GM20000 (cell line): ENCODE measurements at regions not wholly inside any gene's neighbourhood (a gene's known extent, or its start where the extent isn't known, plus 50 kb on each side); places are given as distances from the start of the nearest gene placed in this dataset.

Source experiments
- DNase-seq: peaks from one replicate; pipeline ENCODE4 v3.0.0; 2012; ENCODE audit warnings: low spot score
- CTCF ChIP-seq: IDR thresholded peaks from 2 replicates; pipeline ENCODE4 v1.5.1; 2012; ENCODE audit warnings: mild to moderate bottlenecking, control low read depth; ENCODE audit errors: extremely low read depth, missing control alignments

GRCh38 chr13:86660090-86660489 is 860.9 kb upstream of the SLITRK6 start:
- no peak for DNase-seq
- no peak for TF ChIP-seq CTCF

GRCh38 chr13:86665842-86666241 is 866.6 kb upstream of the SLITRK6 start:
- DNase-seq: no peak
- TF ChIP-seq CTCF: no peak

- no peak for DNase-seq
- no peak for TF ChIP-seq CTCF
Measured at GRCh38 chr13:86673931-86674431, 874.8 kb upstream of the SLITRK6 start.

GRCh38 chr13:86681223-86681622 is 882.0 kb upstream of the SLITRK6 start:
- no peak for TF ChIP-seq CTCF
- DNase-seq: no peak

GRCh38 chr13:86684402-86684801 is 885.2 kb upstream of the SLITRK6 start:
- TF ChIP-seq CTCF: no peak

GRCh38 chr13:86689911-86690310 is 890.7 kb upstream of the SLITRK6 start:
- no peak for DNase-seq
- no peak for TF ChIP-seq CTCF

More at GRCh38 chr13:86684402-86684801, 885.2 kb upstream of the SLITRK6 start:
- no peak for DNase-seq

- no peak for DNase-seq
- no peak for TF ChIP-seq CTCF
Measured at GRCh38 chr13:86692291-86692690, 893.1 kb upstream of the SLITRK6 start.
